VCaP (cell line): ENCODE measurements at regions not wholly inside any gene's neighbourhood (a gene's known extent, or its start where the extent isn't known, plus 50 kb on each side); places are given as distances from the start of the nearest gene placed in this dataset.

Experiments
- H3K27ac ChIP-seq: fragments of 450-650 bp; 2 replicates; pipeline ENCODE4 v1.5.1; 2017
- TF ChIP-seq, protein P1 (sequence below): fragments of 450-650 bp; conservative IDR thresholded peaks from 2 replicates; pipeline ENCODE4 v1.5.1; 2017; ENCODE audit warnings: mild to moderate bottlenecking, moderate library complexity

DNA sequence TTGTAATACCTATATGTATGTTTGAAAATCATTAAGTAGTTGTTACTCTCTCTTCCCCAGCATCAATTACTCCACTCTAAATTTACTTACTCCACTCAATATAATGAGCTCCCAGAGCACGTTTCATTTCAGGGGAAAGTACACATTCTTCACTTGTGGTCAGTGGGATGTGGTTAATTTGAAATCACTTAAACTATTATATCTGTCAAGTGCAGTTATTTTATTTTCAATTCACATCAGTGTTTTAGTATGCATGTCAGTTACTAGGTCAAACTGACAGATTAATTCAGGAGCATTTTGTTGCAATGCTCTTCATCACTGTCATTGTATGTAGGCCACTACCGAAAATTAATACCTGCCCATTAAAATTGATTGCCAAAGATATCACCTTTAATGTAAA, 376.1 kb downstream of the ZIC4 start:
- no peak overlapping the region for H3K27ac ChIP-seq
- TF ChIP-seq, protein P1, sequence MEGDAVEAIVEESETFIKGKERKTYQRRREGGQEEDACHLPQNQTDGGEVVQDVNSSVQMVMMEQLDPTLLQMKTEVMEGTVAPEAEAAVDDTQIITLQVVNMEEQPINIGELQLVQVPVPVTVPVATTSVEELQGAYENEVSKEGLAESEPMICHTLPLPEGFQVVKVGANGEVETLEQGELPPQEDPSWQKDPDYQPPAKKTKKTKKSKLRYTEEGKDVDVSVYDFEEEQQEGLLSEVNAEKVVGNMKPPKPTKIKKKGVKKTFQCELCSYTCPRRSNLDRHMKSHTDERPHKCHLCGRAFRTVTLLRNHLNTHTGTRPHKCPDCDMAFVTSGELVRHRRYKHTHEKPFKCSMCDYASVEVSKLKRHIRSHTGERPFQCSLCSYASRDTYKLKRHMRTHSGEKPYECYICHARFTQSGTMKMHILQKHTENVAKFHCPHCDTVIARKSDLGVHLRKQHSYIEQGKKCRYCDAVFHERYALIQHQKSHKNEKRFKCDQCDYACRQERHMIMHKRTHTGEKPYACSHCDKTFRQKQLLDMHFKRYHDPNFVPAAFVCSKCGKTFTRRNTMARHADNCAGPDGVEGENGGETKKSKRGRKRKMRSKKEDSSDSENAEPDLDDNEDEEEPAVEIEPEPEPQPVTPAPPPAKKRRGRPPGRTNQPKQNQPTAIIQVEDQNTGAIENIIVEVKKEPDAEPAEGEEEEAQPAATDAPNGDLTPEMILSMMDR, result no peak

DNA sequence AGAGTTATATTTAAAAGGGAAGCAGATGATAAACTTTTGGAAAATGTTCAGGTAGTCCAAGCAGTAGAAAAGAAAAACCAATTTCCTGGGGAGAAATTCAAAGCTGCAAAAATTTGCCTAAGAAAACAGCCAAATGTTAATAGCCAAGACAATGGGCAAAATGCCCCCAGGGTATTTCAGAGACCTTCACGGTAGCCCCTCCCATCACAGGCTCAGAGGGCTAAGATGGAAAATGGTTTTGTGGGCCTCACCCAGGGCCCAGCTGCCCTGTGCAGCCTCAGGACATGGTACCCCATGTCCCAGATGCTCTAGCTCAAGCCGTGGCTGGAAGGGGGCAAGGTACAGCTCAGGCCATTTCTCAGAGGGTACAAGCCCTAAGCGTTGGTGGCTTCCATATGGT, 391.0 kb downstream of the ZIC4 start:
- TF ChIP-seq, protein P1, result no peak
- H3K27ac ChIP-seq, result no peak overlapping the region

DNA sequence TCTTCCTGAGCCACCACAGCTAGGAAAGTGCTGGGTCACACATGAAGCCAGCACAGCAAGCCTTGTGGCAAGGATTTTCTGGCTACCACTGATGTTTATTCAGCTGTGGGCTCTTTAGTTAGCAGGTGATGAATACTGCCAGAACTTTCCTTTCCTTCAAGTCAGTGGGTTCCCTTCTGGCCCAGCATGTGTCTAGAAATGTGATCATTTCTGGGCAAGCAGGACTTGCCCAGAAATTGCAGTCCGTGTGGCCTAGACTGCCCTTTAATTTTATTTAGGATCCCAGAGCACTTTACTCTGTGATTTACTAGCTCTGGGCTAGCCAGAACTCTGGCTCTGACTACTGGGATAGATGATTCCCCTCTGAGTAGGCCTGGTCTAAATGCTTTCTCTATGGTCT, 397.5 kb downstream of the ZIC4 start:
- H3K27ac ChIP-seq, result no peak overlapping the region
- TF ChIP-seq, protein P1, result no peak

DNA sequence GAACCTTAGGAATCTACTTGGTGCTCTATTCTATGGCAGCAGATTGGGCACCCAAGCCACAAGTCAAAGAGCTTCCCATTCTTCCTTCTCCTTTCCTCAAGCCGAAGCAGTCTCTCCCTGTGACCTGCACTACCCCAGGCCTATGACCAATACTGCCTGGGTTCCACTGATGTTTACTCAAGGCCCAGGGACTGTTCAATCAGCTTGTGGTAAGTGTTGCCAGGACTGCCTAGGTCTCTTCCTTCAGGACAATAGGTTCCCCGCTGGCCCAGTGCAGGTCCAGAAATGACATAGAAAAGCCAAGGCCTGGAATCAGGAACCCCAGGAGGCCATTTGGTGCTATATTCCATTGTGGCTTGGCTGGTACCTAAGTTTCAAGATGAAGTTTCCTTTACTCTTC, 397.9 kb downstream of the ZIC4 start:
- TF ChIP-seq, protein P1, result no peak

DNA sequence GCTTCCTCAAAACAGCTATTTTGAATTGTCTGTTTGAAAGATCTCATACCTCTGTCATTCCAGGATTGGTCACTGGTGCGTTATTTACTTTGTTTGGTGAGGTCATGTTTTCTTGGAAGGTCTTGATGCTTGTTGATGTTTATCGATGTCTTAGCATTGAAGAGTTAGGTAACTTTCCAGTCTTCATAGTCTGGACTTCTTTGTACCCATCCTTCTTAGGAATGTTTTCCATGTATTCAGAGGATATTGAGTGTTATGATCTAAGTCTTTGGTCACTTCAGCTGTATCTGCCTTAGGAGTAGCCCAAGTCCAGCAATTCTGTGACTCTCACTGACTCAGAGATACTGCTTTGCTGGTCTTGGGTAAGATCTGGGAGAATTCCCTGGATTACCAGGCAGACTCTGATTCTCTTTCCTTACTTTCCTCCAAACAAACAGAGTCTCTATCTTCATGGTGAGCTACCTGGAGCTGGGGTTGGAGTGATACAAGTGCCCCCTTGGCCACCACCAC, 398.6 kb downstream of the ZIC4 start:
- H3K27ac ChIP-seq, result no peak overlapping the region
- TF ChIP-seq, protein P1, result no peak

More for the DNA sequence above, 397.9 kb downstream of the ZIC4 start:
- H3K27ac ChIP-seq, result no peak overlapping the region

DNA sequence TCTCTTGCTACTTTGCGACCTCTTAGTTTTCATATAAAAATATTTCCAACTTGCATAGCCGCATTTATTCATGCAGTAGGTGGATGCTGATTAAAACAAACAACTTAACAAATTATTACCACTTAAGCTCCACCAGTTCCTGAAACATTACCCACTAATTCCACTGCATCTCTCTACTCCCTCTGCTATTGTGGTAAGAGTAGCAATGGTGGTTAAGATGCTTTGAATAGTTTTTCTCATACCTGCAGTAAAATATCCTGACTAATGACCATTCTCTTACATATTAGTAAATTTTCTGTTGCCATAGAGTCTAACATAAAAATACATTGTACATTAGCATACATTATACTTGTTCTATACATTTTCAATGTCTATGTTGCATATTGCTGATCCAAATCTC, 397.6 kb upstream of the PLSCR5 start:
- TF ChIP-seq, protein P1, result no peak
- no peak overlapping the region for H3K27ac ChIP-seq

DNA sequence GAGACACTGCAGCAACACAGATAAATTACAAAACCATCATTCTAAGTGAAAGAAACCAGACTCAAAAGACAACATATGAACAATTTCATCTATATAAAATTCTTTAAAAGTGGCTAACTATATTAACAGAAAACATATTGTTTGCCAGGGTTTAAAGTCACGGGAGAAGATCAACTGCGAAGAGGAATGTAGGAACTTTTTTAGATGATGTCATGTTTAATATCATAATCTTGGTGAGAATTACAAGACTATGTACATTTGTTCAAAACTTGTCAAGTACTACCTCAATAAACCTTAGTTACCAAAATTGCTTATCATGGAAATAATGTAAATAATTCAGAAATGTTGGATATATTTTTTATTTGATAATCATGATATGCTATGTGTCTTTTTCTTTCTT, 395.1 kb upstream of the PLSCR5 start:
- TF ChIP-seq, protein P1, result no peak
- H3K27ac ChIP-seq, result no peak overlapping the region
